Activated CD8-positive, alpha-beta T cell treated with anti-CD3 and anti-CD28 coated beads for 36 hours (primary cell): ENCODE measurements at regions not wholly inside any gene's neighbourhood (a gene's known extent, or its start where the extent isn't known, plus 50 kb on each side); places are given as distances from the start of the nearest gene placed in this dataset.

ENCODE experiments used
- ATAC-seq: fragments of 200-7000 bp; cut with Tn5 transposase; one replicate; pipeline ENCODE4 v1.10.0; 2021; ENCODE audit warnings: mild to moderate bottlenecking, moderate library complexity
- CTCF ChIA-PET: fragments of 350-600 bp; sonication (Branson Sonifier 250); formaldehyde crosslinking; loops from one replicate; lab custom pipeline; 2021; ENCODE audit warnings: antibody characterized with exemption; lab: Charles Lee
- POLR2A ChIA-PET: fragments of 350-600 bp; sonication (Branson Sonifier 250); formaldehyde crosslinking; loops from one replicate; lab custom pipeline; 2021; ENCODE audit warnings: antibody characterized with exemption; lab: Charles Lee
- DNase-seq: peaks from one replicate; pipeline ENCODE4 v3.0.0-alpha.2; 2020
- H3K27ac Mint-ChIP-seq: one replicate; pipeline ENCODE4 v1.8.0; 2021; ENCODE audit warnings: mild to moderate bottlenecking, mixed read lengths
- H3K27me3 Mint-ChIP-seq: one replicate; pipeline ENCODE4 v1.8.0; 2021; ENCODE audit warnings: mixed read lengths
- H3K36me3 Mint-ChIP-seq: one replicate; pipeline ENCODE4 v1.8.0; 2021; ENCODE audit warnings: low read depth, mixed read lengths
- H3K4me1 Mint-ChIP-seq: one replicate; pipeline ENCODE4 v1.8.0; 2021; ENCODE audit warnings: low read depth, mixed read lengths
- H3K4me3 Mint-ChIP-seq: one replicate; pipeline ENCODE4 v1.8.0; 2021; ENCODE audit warnings: mild to moderate bottlenecking, moderate library complexity, mixed read lengths
- H3K9me3 Mint-ChIP-seq: one replicate; pipeline ENCODE4 v1.8.0; 2021; ENCODE audit warnings: mixed read lengths
- intact Hi-C: fragments of 100-400 bp; cut with micrococcal nuclease; formaldehyde crosslinking; loops from one replicate; pipeline ENCODE4 v1.10.0; 2022
- TF ChIP-seq, protein P1 (sequence below): fragments of 200-600 bp; IDR thresholded peaks from one replicate; pipeline ENCODE4 v1.8.0; 2022; ENCODE audit warnings: antibody characterized with exemption, mild to moderate bottlenecking

DNA sequence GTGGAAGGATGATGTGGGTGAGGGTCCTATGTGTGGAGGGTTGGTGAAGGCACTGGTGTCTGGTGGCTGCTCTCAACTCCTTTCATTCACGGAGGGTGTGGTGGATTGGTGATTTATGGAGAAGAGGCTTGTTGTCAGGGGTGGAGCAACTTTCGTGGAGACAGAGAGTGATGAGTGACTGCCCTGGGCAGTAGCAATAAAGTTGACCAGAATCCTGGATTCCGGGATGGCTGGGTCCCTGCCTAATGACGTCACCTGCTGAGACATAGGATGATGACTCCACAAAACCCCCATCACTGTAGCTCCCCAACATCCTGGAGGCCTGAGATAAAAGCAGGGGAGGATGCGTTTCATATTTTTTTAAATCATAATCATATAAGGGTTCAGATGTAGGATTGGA lies 193.0 kb downstream of the ACKR3 start:
- H3K4me3 Mint-ChIP-seq, result no peak overlapping the region
- H3K27ac Mint-ChIP-seq, result no peak overlapping the region
- no peaks in the 10 kb centered on the region for H3K9me3 Mint-ChIP-seq
- ATAC-seq, result no peak
- H3K27me3 Mint-ChIP-seq, result peaks cover 6% of the 10 kb centered on the region
- no peaks in the 10 kb centered on the region for H3K36me3 Mint-ChIP-seq
- DNase-seq, result no peak
- ChIA-PET POLR2A (no interaction called here), CTCF (no interaction called here)
- H3K4me1 Mint-ChIP-seq, result no peaks in the 10 kb centered on the region
- TF ChIP-seq, protein P1, sequence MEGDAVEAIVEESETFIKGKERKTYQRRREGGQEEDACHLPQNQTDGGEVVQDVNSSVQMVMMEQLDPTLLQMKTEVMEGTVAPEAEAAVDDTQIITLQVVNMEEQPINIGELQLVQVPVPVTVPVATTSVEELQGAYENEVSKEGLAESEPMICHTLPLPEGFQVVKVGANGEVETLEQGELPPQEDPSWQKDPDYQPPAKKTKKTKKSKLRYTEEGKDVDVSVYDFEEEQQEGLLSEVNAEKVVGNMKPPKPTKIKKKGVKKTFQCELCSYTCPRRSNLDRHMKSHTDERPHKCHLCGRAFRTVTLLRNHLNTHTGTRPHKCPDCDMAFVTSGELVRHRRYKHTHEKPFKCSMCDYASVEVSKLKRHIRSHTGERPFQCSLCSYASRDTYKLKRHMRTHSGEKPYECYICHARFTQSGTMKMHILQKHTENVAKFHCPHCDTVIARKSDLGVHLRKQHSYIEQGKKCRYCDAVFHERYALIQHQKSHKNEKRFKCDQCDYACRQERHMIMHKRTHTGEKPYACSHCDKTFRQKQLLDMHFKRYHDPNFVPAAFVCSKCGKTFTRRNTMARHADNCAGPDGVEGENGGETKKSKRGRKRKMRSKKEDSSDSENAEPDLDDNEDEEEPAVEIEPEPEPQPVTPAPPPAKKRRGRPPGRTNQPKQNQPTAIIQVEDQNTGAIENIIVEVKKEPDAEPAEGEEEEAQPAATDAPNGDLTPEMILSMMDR, result no peak
- intact Hi-C loops, result no loop called here

DNA sequence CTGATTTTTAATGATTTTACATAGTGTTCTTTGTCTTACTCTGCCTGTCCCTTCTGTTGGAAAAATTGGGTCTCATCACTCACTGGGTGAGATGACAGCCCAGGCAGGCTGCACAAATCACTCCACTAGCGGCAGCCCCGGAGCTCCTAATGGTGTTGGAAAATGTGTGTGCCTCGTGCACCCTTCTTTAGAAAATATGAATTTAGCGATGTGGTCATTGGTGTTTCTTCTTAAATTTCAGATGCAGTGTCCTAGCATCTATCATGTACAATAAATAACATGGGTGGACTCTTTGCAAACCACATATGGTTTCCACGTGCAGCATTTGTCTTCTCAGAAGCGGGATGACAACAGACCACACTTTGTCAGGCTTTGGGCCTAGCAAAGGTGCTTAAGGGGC lies 194.2 kb downstream of the ACKR3 start:
- POLR2A ChIA-PET, result interaction anchor here (1.1 kb wide), 1 partner anchor 133 kb away, joined by 3 read pairs; no protein-coding TSS in a partner anchor
- no peak for ATAC-seq
- Mint-ChIP-seq H3K4me1 (no peaks in the 10 kb centered on the region), H3K4me3 (no peak overlapping the region), H3K27me3 (peaks cover 5% of the 10 kb centered on the region), H3K27ac (no peak overlapping the region), H3K9me3 (no peaks in the 10 kb centered on the region), H3K36me3 (no peaks in the 10 kb centered on the region)
- TF ChIP-seq, protein P1, result no peak
- CTCF ChIA-PET, result no interaction called here
- no peak for DNase-seq
- intact Hi-C loops, result no loop called here

DNA sequence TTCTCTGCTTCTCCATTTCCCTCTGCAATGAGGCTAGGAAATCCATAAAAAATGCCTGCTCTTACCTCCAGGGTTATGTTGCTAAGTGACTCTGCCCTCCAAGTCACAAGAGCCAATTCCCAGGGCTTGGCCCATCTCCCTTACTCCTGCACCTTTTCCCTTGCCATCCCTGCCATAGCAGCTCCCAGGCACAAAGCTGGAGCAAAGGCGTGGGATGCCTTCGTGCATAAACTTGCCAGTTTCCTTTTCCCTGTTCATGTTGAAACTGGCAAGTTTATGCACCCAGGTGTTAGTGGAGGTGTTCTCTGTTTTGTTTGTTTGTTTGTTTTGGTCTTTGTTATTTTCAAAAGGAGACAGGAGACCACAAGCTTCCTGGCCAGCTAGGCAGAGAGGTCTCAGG lies 195.1 kb downstream of the ACKR3 start:
- no peak overlapping the region for H3K4me3 Mint-ChIP-seq
- no peak for DNase-seq

DNA sequence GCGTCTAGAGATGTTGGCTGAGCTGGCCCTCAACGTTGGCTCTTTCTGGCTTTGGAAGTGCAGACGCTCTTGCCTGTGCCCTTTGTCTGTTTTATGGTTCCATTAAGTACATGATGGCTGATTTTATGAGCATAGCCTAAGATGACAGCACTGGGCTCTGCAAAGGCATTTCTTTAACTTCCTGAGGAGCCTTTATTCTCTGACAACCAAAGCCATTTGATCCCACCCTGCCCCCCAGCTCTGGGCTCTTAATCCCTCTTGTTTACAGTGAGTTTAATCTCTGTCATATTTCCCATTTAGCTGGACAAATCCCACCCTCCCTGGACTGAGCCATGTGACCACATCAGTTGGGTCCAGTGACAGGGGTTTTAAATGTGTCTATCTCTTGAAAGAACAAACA lies 195.9 kb downstream of the ACKR3 start:
- intact Hi-C loops, result no loop called here
- no peaks in the 10 kb centered on the region for H3K36me3 Mint-ChIP-seq
- CTCF ChIA-PET, result interaction anchor here (0.6 kb wide), 1 partner anchor 113 kb away, joined by 3 read pairs; no protein-coding TSS in a partner anchor

More for the DNA sequence above, 195.1 kb downstream of the ACKR3 start:
- POLR2A ChIA-PET, result no interaction called here
- CTCF ChIA-PET, result no interaction called here
- intact Hi-C loops, result no loop called here
- Mint-ChIP-seq H3K27me3 (peaks cover 5% of the 10 kb centered on the region), H3K27ac (no peak overlapping the region), H3K4me1 (no peaks in the 10 kb centered on the region), H3K36me3 (no peaks in the 10 kb centered on the region), H3K9me3 (no peaks in the 10 kb centered on the region)
- ATAC-seq, result no peak
- TF ChIP-seq, protein P1, result no peak

DNA sequence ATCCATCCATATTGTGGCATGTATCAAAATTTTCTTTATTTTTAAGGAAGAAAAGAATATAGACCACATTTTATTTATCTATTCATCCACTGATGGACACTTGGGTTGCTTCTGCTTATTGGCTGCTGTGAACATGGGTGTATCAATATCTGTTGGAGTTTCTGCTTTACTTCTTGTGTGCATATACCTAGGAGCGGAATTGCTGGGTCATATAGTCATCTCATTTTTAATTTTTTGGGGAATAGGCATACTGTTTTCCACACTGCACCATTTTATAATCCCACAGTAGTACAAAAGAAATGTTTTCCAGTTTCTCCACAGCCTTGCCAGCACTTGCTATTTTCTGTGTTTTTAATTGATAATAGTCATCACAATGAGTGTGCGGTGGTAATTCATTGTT lies 197.2 kb downstream of the ACKR3 start:
- POLR2A ChIA-PET, result no interaction called here
- H3K36me3 Mint-ChIP-seq, result no peaks in the 10 kb centered on the region
- no peak overlapping the region for H3K27ac Mint-ChIP-seq
- no peak overlapping the region for H3K4me3 Mint-ChIP-seq
- H3K9me3 Mint-ChIP-seq, result no peaks in the 10 kb centered on the region
- ATAC-seq, result no peak
- DNase-seq, result no peak
- no peaks in the 10 kb centered on the region for H3K4me1 Mint-ChIP-seq
- intact Hi-C loops, result no loop called here
- peaks cover 3% of the 10 kb centered on the region for H3K27me3 Mint-ChIP-seq
- CTCF ChIA-PET, result no interaction called here
- TF ChIP-seq, protein P1, result no peak

More for the DNA sequence above, 195.9 kb downstream of the ACKR3 start:
- peaks cover 3% of the 10 kb centered on the region for H3K27me3 Mint-ChIP-seq
- DNase-seq (no peak), ATAC-seq (no peak)
- POLR2A ChIA-PET, result no interaction called here
- H3K4me1 Mint-ChIP-seq, result no peaks in the 10 kb centered on the region
- no peak overlapping the region for H3K27ac Mint-ChIP-seq
- H3K4me3 Mint-ChIP-seq, result no peak overlapping the region
- TF ChIP-seq, protein P1, result no peak
- no peaks in the 10 kb centered on the region for H3K9me3 Mint-ChIP-seq
